Erythroblast (primary cell): ENCODE measurements at regions not wholly inside any gene's neighbourhood (a gene's known extent, or its start where the extent isn't known, plus 50 kb on each side); places are given as distances from the start of the nearest gene placed in this dataset.

Experiments used
- GATA1 ChIP-seq: IDR thresholded peaks from 2 replicates; pipeline ENCODE4 v1.6.1; 2011; ENCODE audit warnings: low read depth, mild to moderate bottlenecking, control low read depth, low read length, moderate library complexity
- POLR2A ChIP-seq: IDR thresholded peaks from 2 replicates; pipeline ENCODE4 v1.6.1; 2011; ENCODE audit warnings: mild to moderate bottlenecking, low read length

GRCh38 chr10:108583877-108584276, 1339.4 kb downstream of the XPNPEP1 start:
- TF ChIP-seq POLR2A (no peak), GATA1 (no peak)
